HepG2 (cell line): ENCODE measurements at regions not wholly inside any gene's neighbourhood (a gene's known extent, or its start where the extent isn't known, plus 50 kb on each side); places are given as distances from the start of the nearest gene placed in this dataset.

Source experiments
- ATAC-seq: fragments of 200-7000 bp; cut with Tn5 transposase; 3 replicates; pipeline ENCODE4 v1.9.1; 2020; ENCODE audit warnings: mild to moderate bottlenecking, moderate library complexity
- BruUV-seq: library from RNA; stranded (reverse); fragments of 400-500 nt; replicated peaks from 2 replicates; lab custom pipeline; 2021; lab: Mats Ljungman, UMichigan
- CTCF ChIA-PET: fragments of 300-600 bp; formaldehyde crosslinking; extraction: SDS; loops from one replicate; lab custom pipeline; 2021; ENCODE audit warnings: low total read pairs, inconsistent platforms, low intra/inter-chr PET ratio; lab: Yijun Ruan, JAX
- POLR2A ChIA-PET: fragments of 350-600 bp; sonication (Branson Sonifier 250); formaldehyde crosslinking; loops from one replicate; lab custom pipeline; 2020; ENCODE audit warnings: antibody characterized with exemption, inconsistent platforms; lab: Yijun Ruan, JAX
- DNase-seq: peaks from one replicate; pipeline ENCODE4 v3.0.0-alpha.2; 2015; ENCODE audit warnings: low spot score
- FAIRE-seq: peaks from 3 replicates; lab custom pipeline; 2011; peaks lifted over from hg19 to GRCh38; lab: Jason Lieb, UNC
- H2AFZ ChIP-seq: one replicate; pipeline ENCODE4 v1.6.1; 2011; ENCODE audit warnings: low read length, inconsistent platforms
- H3K27ac ChIP-seq: fragments of 300-600 bp; 3 replicates; pipeline ENCODE4 v1.8.0; 2011; ENCODE audit warnings: mixed run types, mild to moderate bottlenecking, mixed read lengths, low read length, inconsistent platforms; ENCODE audit not compliant: insufficient read depth; ENCODE audit errors: extremely low read length
- H3K27me3 ChIP-seq, 2 experiments: fragments of 200-600 bp in 1 of 2; 2 replicates in 1 of 2; 3 replicates in 1 of 2; pipeline versions ENCODE4 v1.6.0 to v1.8.0; 2011; ENCODE audit warnings: low read length in 2 of 2, mild to moderate bottlenecking in 2 of 2, moderate library complexity in 2 of 2, inconsistent platforms in 1 of 2; ENCODE audit not compliant: insufficient read depth in 2 of 2, control insufficient read depth in 1 of 2
- H3K36me3 ChIP-seq, 2 experiments: fragments of 200-600 bp in 1 of 2; replicated peaks in 1 of 2; 2 replicates in 1 of 2; 3 replicates in 1 of 2; pipeline versions ENCODE4 v1.5.1 to v1.8.0; 2011; ENCODE audit warnings: low read length in 2 of 2, inconsistent platforms in 1 of 2; ENCODE audit not compliant: insufficient read depth in 2 of 2, control insufficient read depth in 1 of 2
- H3K4me1 ChIP-seq: 2 replicates; pipeline ENCODE4 v1.5.1; 2012; ENCODE audit warnings: low read length, inconsistent platforms; ENCODE audit not compliant: insufficient read depth
- H3K4me2 ChIP-seq: 2 replicates; pipeline ENCODE4 v1.6.0; 2011; ENCODE audit warnings: low read depth, low read length, inconsistent platforms
- H3K4me3 ChIP-seq, 3 experiments: fragments of 200-600 bp in 1 of 3; sonication (generic), shearing (Covaris generic) in 1 of 3; replicated peaks in 1 of 3; 2 replicates each; pipeline ENCODE4 v1.5.1; 2011 to 2016; ENCODE audit warnings: low read length in 3 of 3, inconsistent platforms in 2 of 3, low read depth in 2 of 3, mild to moderate bottlenecking in 2 of 3, control low read depth in 1 of 3, mixed read lengths in 1 of 3; ENCODE audit not compliant: insufficient read depth in 1 of 3
- H3K79me2 ChIP-seq: one replicate; pipeline ENCODE4 v1.6.1; 2011; ENCODE audit warnings: low read length, inconsistent platforms; ENCODE audit not compliant: insufficient read depth
- H3K9ac ChIP-seq: 2 replicates; pipeline ENCODE4 v1.6.0; 2011; ENCODE audit warnings: mild to moderate bottlenecking, low read depth, low read length, inconsistent platforms; ENCODE audit not compliant: insufficient read depth
- H3K9me3 ChIP-seq: 2 replicates; pipeline ENCODE4 v1.5.1; 2012; ENCODE audit warnings: mild to moderate bottlenecking, low read length
- H4K20me1 ChIP-seq: 2 replicates; pipeline ENCODE4 v1.6.0; 2011; ENCODE audit warnings: inconsistent platforms, mild to moderate bottlenecking, low read length, moderate library complexity; ENCODE audit not compliant: insufficient read depth
- HDAC6 ChIP-seq: fragments of 200-600 bp; sonication (generic); IDR thresholded peaks from 2 replicates; pipeline ENCODE4 v1.7.0; 2017; ENCODE audit warnings: mild to moderate bottlenecking, antibody characterized with exemption, low read length, low read depth
- HNRNPK ChIP-seq: fragments of 200-400 bp; formaldehyde crosslinking; IDR thresholded peaks from 2 replicates; pipeline ENCODE4 v1.6.1; 2018; ENCODE audit warnings: low read length, low read depth, moderate library complexity, mild to moderate bottlenecking; ENCODE audit not compliant: poor library complexity, severe bottlenecking
- ISX ChIP-seq: sonication (generic); formaldehyde crosslinking; conservative IDR thresholded peaks from 2 replicates; pipeline ENCODE4 v1.5.0; 2020; ENCODE audit warnings: missing genetic modification reagents
- MYPOP ChIP-seq: sonication (generic); formaldehyde crosslinking; IDR thresholded peaks from 2 replicates; pipeline ENCODE4 v1.8.1; 2023; ENCODE audit warnings: mild to moderate bottlenecking, moderate library complexity, missing genetic modification reagents
- SALL2 ChIP-seq: sonication (generic); formaldehyde crosslinking; IDR thresholded peaks from 2 replicates; pipeline ENCODE4 v1.8.1; 2023; ENCODE audit warnings: mild to moderate bottlenecking, missing genetic modification reagents, inconsistent platforms
- SIX1 ChIP-seq: sonication (generic); formaldehyde crosslinking; IDR thresholded peaks from 2 replicates; pipeline ENCODE4 v1.4.0; 2020; ENCODE audit warnings: missing genetic modification reagents, borderline replicate concordance
- SNAI1 ChIP-seq: sonication (generic); formaldehyde crosslinking; IDR thresholded peaks from 2 replicates; pipeline ENCODE4 v1.5.0; 2020; ENCODE audit warnings: mild to moderate bottlenecking, missing genetic modification reagents, borderline replicate concordance
- SP2 ChIP-seq: sonication (generic); formaldehyde crosslinking; IDR thresholded peaks from 2 replicates; pipeline ENCODE4 v1.5.1; 2020; ENCODE audit warnings: mild to moderate bottlenecking, missing genetic modification reagents
- TARDBP ChIP-seq: sonication (generic); formaldehyde crosslinking; IDR thresholded peaks from 2 replicates; pipeline ENCODE4 v1.8.0; 2022; ENCODE audit warnings: mild to moderate bottlenecking, missing genetic modification reagents
- ZBTB43 ChIP-seq: sonication (generic); formaldehyde crosslinking; conservative IDR thresholded peaks from 2 replicates; pipeline ENCODE4 v1.4.0; 2020; ENCODE audit warnings: missing genetic modification reagents
- ZNF563 ChIP-seq: sonication (generic); formaldehyde crosslinking; IDR thresholded peaks from 2 replicates; pipeline ENCODE4 v1.8.0; 2022; ENCODE audit warnings: mild to moderate bottlenecking, moderate library complexity, missing genetic modification reagents
- WGBS: methylation state at CpG from one replicate; pipeline ENCODE4 v1.1.6; 2017; ENCODE audit warnings: low lambda C conversion rate; 5-methylcytosine and 5-hydroxymethylcytosine counted together
- in situ Hi-C: cut with HindIII; loops from 2 replicates; pipeline ENCODE4 v1.10.0; 2017; ENCODE audit warnings: low pct_unique_long_range_greater_than_20kb; ENCODE audit not compliant: extremely low pct_ligation_motif_present
- intact Hi-C: fragments of 100-400 bp; cut with micrococcal nuclease; formaldehyde crosslinking; loops from one replicate; pipeline ENCODE4 v1.10.0; 2022; ENCODE audit not compliant: unreplicated experiment

GRCh38 chr6:12595161-12595811 lies 121.3 kb upstream of the PHACTR1 start:
- ATAC-seq (no peak), FAIRE-seq (no peak), DNase-seq (no peak)
- Histone ChIP-seq H3K79me2 (no peaks in the 10 kb centered on the region), H4K20me1 (no peaks in the 10 kb centered on the region), H3K36me3 (no peaks in the 10 kb centered on the region), H3K4me2 (no peak overlapping the region), H3K9me3 (no peaks in the 10 kb centered on the region), H3K4me1 (peaks cover 11% of the 10 kb centered on the region), H3K9ac (no peak overlapping the region), H3K4me3 (no peak overlapping the region), H2AFZ (no peak overlapping the region), H3K27ac (no peak overlapping the region), H3K27me3 (no peaks in the 10 kb centered on the region)
- WGBS = 33% methylated on average over 9 of the region's 9 CpGs
- CTCF ChIA-PET = no interaction called here
- intact Hi-C loops (no loop called here), in situ Hi-C loops (no loop called here)
- TF ChIP-seq ZNF563 (CRISPR knock-in tag) = no peak
- TF ChIP-seq MYPOP (CRISPR knock-in tag) = no peak
- no peak for TF ChIP-seq SIX1 (CRISPR knock-in tag)
- TF ChIP-seq TARDBP (CRISPR knock-in tag) = no peak
- POLR2A ChIA-PET = no interaction called here
- no TSS peak for BruUV-seq

- no peak overlapping the region for H3K9ac ChIP-seq
- H3K27me3 ChIP-seq = no peaks in the 10 kb centered on the region
- ATAC-seq (no peak), FAIRE-seq (no peak), DNase-seq (no peak)
- H3K79me2 ChIP-seq = no peaks in the 10 kb centered on the region
- WGBS = 26% methylated on average over 2 of the region's 2 CpGs
- intact Hi-C loops = no loop called here
- H2AFZ ChIP-seq = no peak overlapping the region
- POLR2A ChIA-PET = no interaction called here
- peaks cover 11% of the 10 kb centered on the region for H3K4me1 ChIP-seq
- no peak overlapping the region for H3K4me3 ChIP-seq
- H3K27ac ChIP-seq = no peak overlapping the region
- no peaks in the 10 kb centered on the region for H4K20me1 ChIP-seq
- BruUV-seq = no TSS peak
- H3K36me3 ChIP-seq = no peaks in the 10 kb centered on the region
- CTCF ChIA-PET = no interaction called here
- no peak overlapping the region for H3K4me2 ChIP-seq
- in situ Hi-C loops = no loop called here
- TF ChIP-seq ZBTB43 (no peak), HNRNPK (no peak), ISX (CRISPR knock-in tag) (no peak), HDAC6 (no peak), SP2 (CRISPR knock-in tag) (no peak), SALL2 (CRISPR knock-in tag) (no peak), SNAI1 (no peak)
- no peaks in the 10 kb centered on the region for H3K9me3 ChIP-seq
These were observed 119.8 kb upstream of the PHACTR1 start for GRCh38 chr6:12596731-12597130.
